H9 (cell line): ENCODE measurements at regions not wholly inside any gene's neighbourhood (a gene's known extent, or its start where the extent isn't known, plus 50 kb on each side); places are given as distances from the start of the nearest gene placed in this dataset.

Experiments
- DNase-seq: peaks from one replicate; pipeline ENCODE4 v3.0.0-alpha.2; 2017
- H2AFZ ChIP-seq: one replicate; pipeline ENCODE4 v1.6.1; 2013; ENCODE audit warnings: mild to moderate bottlenecking, low read length, control low read depth, moderate library complexity
- H2AK5ac ChIP-seq: 2 replicates; pipeline ENCODE4 v1.6.1; 2013; ENCODE audit warnings: low read length, control low read depth, mixed read lengths; ENCODE audit not compliant: insufficient read length
- H2BK120ac ChIP-seq: one replicate; pipeline ENCODE4 v1.6.1; 2013; ENCODE audit warnings: low read depth, mild to moderate bottlenecking, low read length, control low read depth, inconsistent platforms; ENCODE audit not compliant: poor library complexity, severe bottlenecking
- H2BK12ac ChIP-seq: 2 replicates; pipeline ENCODE4 v1.6.1; 2013; ENCODE audit warnings: low read length, control low read depth, mixed read lengths, low read depth; ENCODE audit not compliant: insufficient read length
- H2BK15ac ChIP-seq: 2 replicates; pipeline ENCODE4 v1.6.1; 2013; ENCODE audit warnings: low read depth, low read length, control low read depth
- H2BK20ac ChIP-seq: one replicate; pipeline ENCODE4 v1.6.1; 2013; ENCODE audit warnings: low read depth, mild to moderate bottlenecking, low read length, control low read depth, inconsistent platforms; ENCODE audit not compliant: poor library complexity, severe bottlenecking
- H2BK5ac ChIP-seq: 2 replicates; pipeline ENCODE4 v1.6.1; 2013; ENCODE audit warnings: low read length, control low read depth, mixed read lengths; ENCODE audit not compliant: insufficient read length
- H3K14ac ChIP-seq: 2 replicates; pipeline ENCODE4 v1.6.1; 2013; ENCODE audit warnings: low read length, control low read depth; ENCODE audit not compliant: insufficient read depth
- H3K18ac ChIP-seq: 2 replicates; pipeline ENCODE4 v1.6.1; 2013; ENCODE audit warnings: low read depth, mild to moderate bottlenecking, mixed read lengths, low read length, control low read depth; ENCODE audit not compliant: insufficient read length
- H3K23ac ChIP-seq: 2 replicates; pipeline ENCODE4 v1.6.1; 2013; ENCODE audit warnings: low read length, control low read depth, mixed read lengths, low read depth; ENCODE audit not compliant: insufficient read length
- H3K23me2 ChIP-seq: 2 replicates; pipeline ENCODE4 v1.6.1; 2013; ENCODE audit warnings: low read depth, mild to moderate bottlenecking, mixed read lengths, low read length, control low read depth; ENCODE audit not compliant: insufficient read length, poor library complexity, severe bottlenecking
- H3K27ac ChIP-seq: 2 replicates; pipeline ENCODE4 v1.5.1; 2013; ENCODE audit warnings: low read length, control low read depth, mixed read lengths, low read depth; ENCODE audit not compliant: insufficient read length
- H3K27me3 ChIP-seq: 2 replicates; pipeline ENCODE4 v1.6.1; 2013; ENCODE audit warnings: low read length, control low read depth, inconsistent platforms; ENCODE audit not compliant: insufficient read depth
- H3K4ac ChIP-seq: 2 replicates; pipeline ENCODE4 v1.6.1; 2013; ENCODE audit warnings: low read depth, mild to moderate bottlenecking, control low read depth, inconsistent platforms, low read length, moderate library complexity
- H3K4me1 ChIP-seq: 2 replicates; pipeline ENCODE4 v1.6.1; 2013; ENCODE audit warnings: low read length, control low read depth, inconsistent platforms; ENCODE audit not compliant: insufficient read depth
- H3K4me2 ChIP-seq: 2 replicates; pipeline ENCODE4 v1.6.1; 2013; ENCODE audit warnings: low read length, control low read depth, mixed read lengths; ENCODE audit not compliant: insufficient read length, insufficient read depth
- H3K56ac ChIP-seq: 2 replicates; pipeline ENCODE4 v1.6.1; 2013; ENCODE audit warnings: low read depth, mild to moderate bottlenecking, mixed read lengths, low read length, control low read depth; ENCODE audit not compliant: insufficient read length
- H3K79me1 ChIP-seq: 2 replicates; pipeline ENCODE4 v1.6.1; 2013; ENCODE audit warnings: low read depth, mild to moderate bottlenecking, moderate library complexity, low read length, control low read depth, inconsistent platforms; ENCODE audit not compliant: insufficient read depth, poor library complexity, severe bottlenecking
- H3K79me2 ChIP-seq: 2 replicates; pipeline ENCODE4 v1.6.1; 2013; ENCODE audit warnings: low read length, control low read depth, inconsistent platforms; ENCODE audit not compliant: insufficient read depth
- H3K9ac ChIP-seq: 2 replicates; pipeline ENCODE4 v1.6.1; 2013; ENCODE audit warnings: low read length, control low read depth, mixed read lengths; ENCODE audit not compliant: insufficient read length; ENCODE audit errors: extremely low read depth
- H3K9me3 ChIP-seq: one replicate; pipeline ENCODE4 v1.6.1; 2013; ENCODE audit warnings: low read depth, low read length, inconsistent platforms; ENCODE audit not compliant: control insufficient read depth
- H3T11ph ChIP-seq: one replicate; pipeline ENCODE4 v1.6.1; 2013; ENCODE audit warnings: mild to moderate bottlenecking, low read length, control low read depth, inconsistent platforms
- H4K20me1 ChIP-seq: one replicate; pipeline ENCODE4 v1.6.1; 2013; ENCODE audit not compliant: control insufficient read depth, insufficient read length, insufficient read depth
- H4K5ac ChIP-seq: 2 replicates; pipeline ENCODE4 v1.6.1; 2013; ENCODE audit warnings: low read depth, mild to moderate bottlenecking, mixed read lengths, low read length, control low read depth; ENCODE audit not compliant: insufficient read length
- H4K8ac ChIP-seq: replicated peaks from 2 replicates; pipeline ENCODE4 v1.6.1; 2013; ENCODE audit warnings: low read length, control low read depth, mixed read lengths, low read depth; ENCODE audit not compliant: insufficient read length
- H4K91ac ChIP-seq: 2 replicates; pipeline ENCODE4 v1.6.1; 2013; ENCODE audit warnings: low read depth, mild to moderate bottlenecking, moderate library complexity, mixed read lengths, low read length, control low read depth; ENCODE audit not compliant: insufficient read length
- H3K27ac Mint-ChIP-seq, 3 experiments: 2 replicates in 2 of 3; 3 replicates in 1 of 3; pipeline ENCODE4 v1.8.0; 2020 to 2021; ENCODE audit warnings: mixed read lengths in 3 of 3, mild to moderate bottlenecking in 1 of 3, moderate library complexity in 1 of 3
- H3K27me3 Mint-ChIP-seq: 2 replicates; pipeline ENCODE4 v1.8.0; 2021; ENCODE audit warnings: low read depth, mild to moderate bottlenecking, moderate library complexity, mixed read lengths
- H3K36me3 Mint-ChIP-seq, 3 experiments: 2 replicates in 2 of 3; 3 replicates in 1 of 3; pipeline ENCODE4 v1.8.0; 2020 to 2021; ENCODE audit warnings: low read depth in 3 of 3, mixed read lengths in 3 of 3; ENCODE audit not compliant: insufficient read depth in 1 of 3
- H3K4me1 Mint-ChIP-seq, 2 experiments: 2 replicates each; pipeline ENCODE4 v1.8.0; 2020; ENCODE audit warnings: mixed read lengths in 2 of 2
- H3K4me3 Mint-ChIP-seq, 2 experiments: 2 replicates in 1 of 2; 3 replicates in 1 of 2; pipeline ENCODE4 v1.8.0; 2020 to 2021; ENCODE audit warnings: mild to moderate bottlenecking in 2 of 2, mixed read lengths in 2 of 2, moderate library complexity in 1 of 2
- H3K9me3 Mint-ChIP-seq, 2 experiments: 2 replicates in 1 of 2; 3 replicates in 1 of 2; pipeline ENCODE4 v1.8.0; 2020; ENCODE audit warnings: mild to moderate bottlenecking in 2 of 2, mixed read lengths in 2 of 2, moderate library complexity in 1 of 2
- WGBS: extraction: QIAGEN DNeasy Blood & Tissue Kit; methylation state at CpG from one replicate; pipeline ENCODE4 v1.1.7; 2013; ENCODE audit warnings: missing lambda C conversion rate, low lambda C conversion rate, mixed read lengths; ENCODE audit not compliant: insufficient read length; ENCODE audit errors: extremely low coverage; 5-methylcytosine and 5-hydroxymethylcytosine counted together
- TF ChIP-seq, protein P1 (sequence below): fragments of 200-600 bp; sonication (generic); conservative IDR thresholded peaks from 3 replicates; pipeline ENCODE4 v1.8.0; 2021; ENCODE audit warnings: antibody characterized with exemption, mild to moderate bottlenecking

DNA sequence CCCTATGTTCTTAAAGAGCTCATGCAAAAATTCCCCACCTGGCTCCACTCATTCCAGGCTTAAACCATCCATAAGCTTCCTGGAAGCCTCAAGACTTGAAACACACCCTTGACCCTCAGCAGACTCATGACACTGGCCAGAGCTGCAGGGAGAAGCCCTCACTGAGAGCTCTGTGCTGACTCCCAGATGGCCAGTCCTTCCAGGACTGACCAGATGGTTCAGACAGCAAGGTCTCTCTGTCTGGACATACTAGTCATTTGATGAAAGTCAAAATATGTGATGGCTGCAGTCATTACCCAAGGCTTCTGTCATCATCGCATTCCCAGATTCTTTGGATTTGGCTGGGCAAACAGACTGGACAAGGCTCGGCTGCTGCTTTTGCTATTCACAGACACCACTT, 397.4 kb downstream of the FOXO1 start:
- WGBS = no CpG with 5 or more reads among the region's 2 CpGs
- Histone ChIP-seq H4K20me1 (no peaks in the 10 kb centered on the region), H3T11ph (no peak overlapping the region), H2BK5ac (no peak overlapping the region), H3K27me3 (no peaks in the 10 kb centered on the region), H3K4ac (no peak overlapping the region), H3K4me1 (peaks cover 6% of the 10 kb centered on the region; the same call in 1 of the 2 replicates), H3K79me1 (no peaks in the 10 kb centered on the region), H2BK12ac (no peak overlapping the region), H2AFZ (no peak overlapping the region), H2BK15ac (no peak overlapping the region), H3K56ac (no peak overlapping the region), H3K23ac (no peak overlapping the region), H3K14ac (no peak overlapping the region; the same call in 1 of the 2 replicates), H4K91ac (no peak overlapping the region), H3K79me2 (no peaks in the 10 kb centered on the region), H4K8ac (no peak overlapping the region), H3K4me2 (no peak overlapping the region), H2BK20ac (no peak overlapping the region), H2AK5ac (no peak overlapping the region), H3K9me3 (no peaks in the 10 kb centered on the region), H3K27ac (no peak overlapping the region), H4K5ac (no peak overlapping the region), H3K23me2 (no peaks in the 10 kb centered on the region), H2BK120ac (no peak overlapping the region), H3K18ac (no peak overlapping the region), H3K9ac (no peak overlapping the region)
- Mint-ChIP-seq H3K4me3 (no peak overlapping the region), H3K27ac (no peak overlapping the region), H3K4me1 (peaks cover 19 to 22% of the 10 kb centered on the region in 2 experiments), H3K36me3 (no peaks in the 10 kb centered on the region), H3K27me3 (no peaks in the 10 kb centered on the region), H3K9me3 (no peaks in the 10 kb centered on the region)
- TF ChIP-seq, protein P1, sequence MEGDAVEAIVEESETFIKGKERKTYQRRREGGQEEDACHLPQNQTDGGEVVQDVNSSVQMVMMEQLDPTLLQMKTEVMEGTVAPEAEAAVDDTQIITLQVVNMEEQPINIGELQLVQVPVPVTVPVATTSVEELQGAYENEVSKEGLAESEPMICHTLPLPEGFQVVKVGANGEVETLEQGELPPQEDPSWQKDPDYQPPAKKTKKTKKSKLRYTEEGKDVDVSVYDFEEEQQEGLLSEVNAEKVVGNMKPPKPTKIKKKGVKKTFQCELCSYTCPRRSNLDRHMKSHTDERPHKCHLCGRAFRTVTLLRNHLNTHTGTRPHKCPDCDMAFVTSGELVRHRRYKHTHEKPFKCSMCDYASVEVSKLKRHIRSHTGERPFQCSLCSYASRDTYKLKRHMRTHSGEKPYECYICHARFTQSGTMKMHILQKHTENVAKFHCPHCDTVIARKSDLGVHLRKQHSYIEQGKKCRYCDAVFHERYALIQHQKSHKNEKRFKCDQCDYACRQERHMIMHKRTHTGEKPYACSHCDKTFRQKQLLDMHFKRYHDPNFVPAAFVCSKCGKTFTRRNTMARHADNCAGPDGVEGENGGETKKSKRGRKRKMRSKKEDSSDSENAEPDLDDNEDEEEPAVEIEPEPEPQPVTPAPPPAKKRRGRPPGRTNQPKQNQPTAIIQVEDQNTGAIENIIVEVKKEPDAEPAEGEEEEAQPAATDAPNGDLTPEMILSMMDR = no peak
- DNase-seq = no peak
